Stimulated activated CD8-positive, alpha-beta memory T cell treated with anti-CD3 and anti-CD28 coated beads, Interleukin-4, amount 100 ng/mL, for 1 hour (primary cell): ENCODE measurements at regions not wholly inside any gene's neighbourhood (a gene's known extent, or its start where the extent isn't known, plus 50 kb on each side); places are given as distances from the start of the nearest gene placed in this dataset.

Experiments used
- DNase-seq, 2 donors: peaks; one replicate each; pipeline ENCODE4 v3.0.0-alpha.2; 2020; ENCODE audit warnings: low read depth in 2 of 2, low spot score in 1 of 2

DNA sequence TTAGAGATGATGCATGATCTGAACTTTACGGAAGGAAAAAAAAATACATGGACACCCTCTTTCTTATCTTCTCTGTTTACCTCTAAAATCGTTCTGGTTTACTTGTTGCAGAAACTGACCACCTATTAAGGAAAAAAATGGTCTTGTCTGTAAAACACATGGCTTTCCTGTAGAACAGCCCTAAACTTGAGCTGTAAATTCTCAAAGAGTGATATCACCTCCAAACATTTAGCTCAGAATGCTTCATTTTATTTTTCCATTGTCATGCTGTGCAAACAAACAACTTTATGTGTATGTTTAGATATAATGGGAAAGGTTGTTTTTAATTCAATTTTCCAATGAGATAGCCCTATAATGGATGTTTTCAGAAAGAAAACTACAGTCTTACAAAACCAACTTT, 237.4 kb upstream of the NR2F2 start:
- no peak for DNase-seq

DNA sequence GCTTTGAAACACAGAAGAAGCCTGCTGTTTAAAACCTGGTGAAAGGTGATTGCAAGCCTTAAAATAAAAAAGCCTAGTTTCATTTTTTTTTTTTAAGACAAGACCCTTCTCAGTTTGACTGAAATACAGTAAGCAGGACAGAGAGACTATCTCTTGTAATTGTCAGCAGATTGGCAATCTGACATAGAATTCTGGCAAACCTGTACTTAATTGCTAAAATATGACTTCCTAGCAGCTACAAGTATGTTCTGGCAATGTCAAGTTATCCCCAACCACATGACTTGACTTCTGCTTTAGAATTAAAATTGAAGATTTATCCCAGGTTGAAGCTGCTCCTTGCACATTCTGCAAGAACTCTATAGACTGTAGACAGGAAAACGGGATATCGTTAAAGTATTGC, 232.8 kb upstream of the NR2F2 start:
- no peak for DNase-seq

DNA sequence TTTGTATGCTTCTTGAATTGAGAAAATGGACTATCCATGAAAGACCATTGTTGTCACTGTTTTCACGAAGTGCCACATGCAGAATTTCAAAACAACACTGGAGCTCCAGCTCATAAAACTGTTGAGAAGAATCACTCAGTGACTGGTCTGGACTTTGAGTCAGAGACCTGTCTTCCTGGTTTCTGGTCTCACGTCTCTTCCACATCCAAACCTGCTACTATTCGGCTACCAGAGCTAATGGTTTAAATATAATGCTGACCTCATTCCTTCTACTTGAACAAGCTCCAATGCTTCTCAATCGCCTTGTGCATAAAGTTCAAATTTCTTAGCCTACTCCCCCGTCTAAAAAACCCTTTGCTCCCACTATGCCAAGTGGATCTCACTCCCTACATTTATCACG, 227.9 kb upstream of the NR2F2 start:
- no peak for DNase-seq

DNA sequence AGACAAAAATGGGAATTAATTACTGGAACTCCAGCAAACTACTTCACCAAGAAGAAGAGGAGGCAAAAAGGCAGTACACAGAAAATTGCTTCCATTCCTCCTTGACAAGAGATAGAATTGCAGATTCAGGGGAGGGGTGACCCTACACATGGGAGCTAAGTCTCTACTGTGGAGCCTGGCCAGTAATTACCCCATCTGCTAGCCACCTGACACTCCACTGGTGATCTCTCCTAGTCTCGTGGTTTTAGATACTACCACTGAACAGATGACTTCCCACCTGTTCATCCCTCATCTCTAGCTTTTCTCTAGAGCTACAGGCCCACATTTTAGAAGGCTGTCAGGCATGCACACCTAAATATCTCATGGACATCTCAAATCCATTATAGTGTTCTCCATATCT, 224.3 kb upstream of the NR2F2 start:
- no peak for DNase-seq

DNA sequence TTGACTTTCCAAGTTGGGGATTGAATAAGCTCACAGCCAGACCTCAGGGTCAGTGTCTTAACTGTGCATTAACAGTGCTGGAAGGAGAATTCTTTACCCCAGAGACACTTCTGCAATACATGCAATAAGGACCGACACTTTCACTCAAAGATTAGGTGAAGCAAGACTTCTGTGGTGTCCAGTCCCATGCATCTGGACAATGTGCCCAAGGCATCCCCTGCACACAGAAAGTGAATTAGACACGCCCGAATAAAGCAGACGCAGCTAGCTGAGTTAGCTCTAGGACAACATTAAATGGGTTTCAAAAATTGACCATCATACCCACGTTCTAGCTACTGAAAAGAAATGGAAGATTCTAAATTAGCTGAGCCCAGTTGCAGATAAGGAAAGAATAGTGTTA, 223.9 kb upstream of the NR2F2 start:
- no peak for DNase-seq

DNA sequence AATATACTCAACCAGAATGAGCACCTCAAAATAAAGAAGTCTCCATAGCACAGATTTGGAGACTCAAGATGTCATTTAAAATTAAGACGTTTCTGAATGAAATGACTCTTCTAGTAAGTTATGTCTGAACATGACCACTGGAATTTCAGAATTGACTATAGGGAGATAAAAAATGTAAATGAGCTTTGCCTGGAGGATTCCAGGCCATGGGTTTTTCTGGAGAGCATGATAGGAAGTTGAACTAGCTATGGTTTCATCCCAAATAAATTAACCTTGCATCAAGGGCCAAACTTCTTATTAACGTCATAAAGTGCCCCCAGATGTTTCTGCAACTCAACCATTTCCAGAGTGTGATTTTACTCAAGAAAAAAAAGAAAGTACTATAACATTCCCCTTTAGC, 222.6 kb upstream of the NR2F2 start:
- DNase-seq = no peak

DNA sequence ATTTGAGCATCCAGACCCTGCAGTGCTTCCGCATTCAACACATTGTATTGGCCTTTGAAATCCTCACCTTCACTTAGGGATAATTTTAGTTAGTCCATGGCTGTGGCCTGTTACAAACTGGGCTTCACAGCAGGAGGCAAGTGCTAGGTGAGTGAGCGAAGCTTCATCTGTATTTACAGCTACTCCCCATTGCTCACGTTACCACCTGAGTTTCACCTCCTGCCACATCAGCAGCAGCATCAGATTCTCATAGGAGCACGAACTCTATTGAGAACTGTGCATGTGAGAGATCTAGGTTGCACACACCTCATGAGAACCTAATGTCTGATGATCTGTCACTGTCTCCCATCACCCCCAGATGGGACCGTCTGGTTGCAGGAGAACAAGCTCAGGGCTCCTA, 222.1 kb upstream of the NR2F2 start:
- DNase-seq = no peak

DNA sequence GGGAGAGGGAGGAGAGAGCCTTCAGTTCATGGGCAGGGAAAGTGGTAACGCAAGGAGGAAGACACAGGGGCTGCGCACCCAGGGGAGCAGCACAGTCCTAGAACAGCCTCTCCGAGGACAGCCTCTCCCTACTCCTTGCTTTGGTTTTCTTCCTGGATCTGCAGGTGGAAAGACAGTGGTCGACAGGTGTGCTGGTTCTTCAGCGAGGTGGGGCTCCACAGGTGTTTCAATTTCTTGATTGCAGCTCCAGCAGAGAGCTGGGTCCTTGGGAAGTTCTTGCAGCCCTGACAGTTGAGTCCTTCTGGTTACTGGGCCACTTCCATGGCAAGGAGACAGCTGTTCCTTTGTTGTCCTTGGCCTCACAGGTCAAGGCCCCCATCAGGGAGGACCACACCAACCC, 220.7 kb upstream of the NR2F2 start:
- no peak for DNase-seq

DNA sequence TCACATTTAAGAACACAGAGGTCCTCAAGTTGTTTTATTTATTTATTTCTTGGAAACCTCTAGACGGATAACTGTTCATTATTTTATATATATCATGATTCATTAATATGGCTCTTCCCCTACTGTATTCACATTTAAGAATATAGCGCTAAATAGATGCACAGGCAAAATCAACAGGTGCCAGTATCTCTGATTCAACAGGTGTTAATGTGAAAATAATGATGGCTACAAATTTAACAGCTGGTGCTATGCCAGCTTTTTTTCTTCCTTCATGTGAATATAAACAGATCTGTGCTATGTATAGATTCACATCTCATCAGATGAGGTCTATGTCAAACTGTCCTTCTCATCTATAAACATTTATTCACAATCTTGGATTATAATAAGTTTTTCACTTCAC, 218.5 kb upstream of the NR2F2 start:
- DNase-seq = no peak

DNA sequence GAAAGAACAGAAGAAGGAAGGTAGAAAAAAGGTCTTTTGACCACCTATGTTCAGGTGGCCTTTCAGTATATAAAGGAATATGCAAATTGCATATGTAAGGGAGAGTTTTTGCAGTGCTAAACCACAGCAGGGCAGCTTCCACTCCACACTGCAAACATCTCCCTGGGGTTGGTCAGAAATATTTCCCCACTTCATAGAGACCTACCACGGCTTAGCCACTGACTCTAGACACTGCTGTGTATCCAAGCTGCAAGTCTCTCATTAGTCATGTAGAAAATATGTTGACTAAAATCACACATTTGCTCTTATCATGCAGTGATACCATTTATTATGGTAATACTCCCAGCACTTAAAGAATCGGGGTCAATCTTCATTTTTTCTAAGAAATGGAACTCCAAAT, 214.9 kb upstream of the NR2F2 start:
- DNase-seq = no peak

DNA sequence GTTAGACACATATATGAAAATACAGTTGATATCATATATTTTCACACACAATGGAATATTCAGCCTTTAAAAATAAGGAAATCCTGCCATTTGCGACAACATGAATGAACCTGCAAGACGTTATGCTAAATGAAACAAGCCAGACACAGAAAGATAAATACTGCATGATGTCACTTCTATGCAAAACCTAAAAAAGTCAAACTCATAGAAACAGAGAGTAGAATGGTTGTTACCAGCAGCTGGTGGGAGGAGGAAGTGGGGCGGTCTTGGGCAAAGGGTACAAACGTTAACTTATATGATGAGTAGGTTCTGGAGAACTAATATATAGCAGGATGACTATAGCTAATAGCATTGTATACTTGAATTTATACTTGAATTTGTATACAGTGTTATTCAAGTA, 213.2 kb upstream of the NR2F2 start:
- no peak for DNase-seq

DNA sequence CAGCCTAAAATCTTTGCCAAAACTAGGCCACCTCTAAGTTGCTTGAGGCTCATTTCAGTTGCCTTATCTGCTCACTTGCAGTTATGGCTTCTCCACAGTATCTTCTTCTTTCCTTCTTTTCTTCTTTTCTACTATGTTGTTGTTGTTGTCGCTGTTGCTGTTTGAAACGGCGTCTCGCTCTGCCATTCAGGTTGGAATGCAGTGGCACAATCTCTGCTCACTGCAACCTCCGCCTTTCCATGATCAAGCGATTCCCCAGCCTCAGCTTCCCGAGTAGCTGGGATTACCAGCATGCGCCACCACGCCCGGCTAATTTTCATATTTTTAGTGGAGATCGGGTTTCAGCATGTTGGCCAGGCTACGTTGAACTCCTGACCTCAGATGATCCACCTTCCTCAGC, 210.8 kb upstream of the NR2F2 start:
- DNase-seq = no peak

DNA sequence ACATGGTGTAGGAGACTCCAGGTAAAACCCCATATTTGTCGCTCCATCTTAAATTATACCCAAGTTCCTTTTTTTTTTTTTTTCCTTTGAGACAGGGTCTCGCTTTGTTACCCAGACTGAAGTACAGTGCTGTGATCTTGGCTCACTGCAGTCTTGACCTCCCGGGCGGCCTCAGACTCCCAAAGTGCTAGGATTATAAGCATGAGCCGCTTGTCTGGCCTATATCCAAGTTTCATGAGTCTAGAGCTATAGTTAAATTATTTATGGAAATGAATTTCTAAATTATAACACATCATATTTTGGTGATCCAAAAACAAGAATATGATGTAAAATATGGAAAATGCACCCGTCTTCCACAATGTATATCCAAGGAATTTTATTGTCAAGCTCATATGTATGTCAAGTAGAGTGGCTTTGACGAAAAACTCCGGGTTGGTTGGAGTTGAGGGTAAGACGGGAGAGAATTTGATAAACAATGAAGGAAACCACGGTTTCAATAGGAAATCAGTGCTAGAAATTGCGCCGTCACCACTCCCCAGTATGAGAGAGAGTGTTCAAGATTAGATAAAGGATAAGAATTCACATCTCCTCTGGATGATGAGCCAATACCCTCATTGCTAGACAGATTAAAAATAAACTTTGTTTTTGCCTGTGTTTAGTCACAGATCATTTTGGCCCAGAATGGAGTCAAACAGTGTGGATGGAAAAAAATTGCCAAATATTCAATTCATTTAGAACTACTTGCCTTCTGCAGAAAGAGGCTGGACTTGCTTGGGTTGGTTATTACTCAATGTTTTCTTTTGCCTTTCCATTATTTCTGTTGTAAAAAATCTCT, 209.2 kb upstream of the NR2F2 start:
- DNase-seq = no peak

DNA sequence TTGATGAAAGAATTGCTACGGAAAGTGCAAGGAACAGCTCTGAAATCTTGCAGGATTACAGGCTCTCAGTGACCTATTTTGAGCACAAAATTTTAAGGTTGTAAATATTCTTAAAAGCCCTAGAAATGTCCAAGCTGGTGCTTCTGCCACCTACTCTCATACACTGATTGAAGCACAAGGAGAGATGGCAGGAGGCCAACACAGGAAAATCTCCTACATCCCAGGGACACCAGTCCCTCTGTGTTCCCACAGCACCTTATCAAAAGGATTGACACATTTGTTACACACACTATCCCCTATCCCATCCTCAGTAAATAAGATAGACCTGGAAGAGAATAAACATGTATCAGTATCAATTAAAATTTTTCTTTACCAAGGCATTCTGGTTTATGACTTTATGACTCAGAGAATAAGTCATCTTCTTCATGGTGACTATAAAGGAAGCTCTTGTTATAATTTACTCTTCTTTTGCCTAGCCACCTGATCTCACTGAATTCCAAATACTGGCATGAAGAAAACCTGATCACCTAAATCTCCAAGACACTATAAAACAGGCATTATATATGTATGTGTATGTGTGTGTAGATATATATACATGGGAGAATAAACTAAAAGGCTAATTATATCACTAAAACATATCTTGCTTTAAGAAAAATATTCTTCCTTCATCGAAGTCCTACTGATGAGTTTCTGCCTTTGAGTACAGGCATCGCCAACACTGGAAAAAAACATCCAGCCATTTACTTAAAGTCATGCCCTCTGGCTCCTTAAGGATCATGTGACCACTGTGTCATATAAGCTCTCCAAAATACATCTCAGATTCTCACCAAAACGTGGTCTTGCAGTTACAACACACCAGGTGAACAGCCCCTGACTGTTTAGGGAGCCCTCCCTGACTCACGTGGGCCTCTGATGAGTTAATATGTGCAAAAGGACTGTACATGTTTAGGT, 208.1 kb upstream of the NR2F2 start:
- no peak for DNase-seq

DNA sequence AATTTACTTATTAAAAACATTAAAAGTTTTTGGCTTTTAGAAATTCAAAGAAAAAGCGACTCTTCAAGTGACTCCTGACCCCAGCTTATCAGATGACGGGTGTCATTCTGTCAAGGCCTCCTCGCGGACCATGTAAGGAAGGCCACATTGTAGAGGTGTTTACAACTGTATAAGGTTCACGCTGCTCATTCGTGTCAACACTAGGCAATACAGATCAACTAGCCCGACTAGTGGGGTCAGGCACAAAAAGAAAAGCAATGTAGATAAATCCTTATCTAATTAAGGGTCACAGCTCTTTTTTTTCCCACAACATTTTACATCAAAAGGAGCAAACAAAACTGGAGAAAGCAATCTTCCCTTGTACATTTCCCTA, 207.5 kb upstream of the NR2F2 start:
- no peak for DNase-seq

DNA sequence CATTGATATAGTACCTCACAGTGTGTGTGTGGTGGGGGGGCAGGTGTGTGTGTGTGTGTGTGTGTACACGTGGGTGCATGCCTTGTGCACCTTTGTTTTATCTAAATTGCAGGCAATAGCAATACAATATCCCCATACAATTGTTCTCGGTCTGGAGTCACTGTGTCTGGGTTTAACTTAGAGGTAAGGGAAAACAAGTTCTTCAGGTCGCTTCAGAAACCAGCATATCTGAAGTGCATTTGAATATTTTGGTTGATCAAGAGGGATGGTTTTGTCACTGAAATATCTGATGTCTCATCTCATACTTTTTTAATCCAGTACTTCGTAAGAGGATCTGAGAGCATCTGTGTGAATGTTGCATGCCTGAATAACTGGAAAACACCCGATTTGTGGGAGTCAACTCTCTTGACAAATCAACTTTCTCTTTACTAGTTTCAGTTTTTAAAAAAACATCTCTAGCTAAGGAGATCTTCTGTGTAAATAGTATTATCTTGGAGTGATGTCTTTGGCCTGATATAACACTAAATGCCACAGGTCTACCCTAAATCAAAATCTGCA, 206.8 kb upstream of the NR2F2 start:
- DNase-seq = no peak

DNA sequence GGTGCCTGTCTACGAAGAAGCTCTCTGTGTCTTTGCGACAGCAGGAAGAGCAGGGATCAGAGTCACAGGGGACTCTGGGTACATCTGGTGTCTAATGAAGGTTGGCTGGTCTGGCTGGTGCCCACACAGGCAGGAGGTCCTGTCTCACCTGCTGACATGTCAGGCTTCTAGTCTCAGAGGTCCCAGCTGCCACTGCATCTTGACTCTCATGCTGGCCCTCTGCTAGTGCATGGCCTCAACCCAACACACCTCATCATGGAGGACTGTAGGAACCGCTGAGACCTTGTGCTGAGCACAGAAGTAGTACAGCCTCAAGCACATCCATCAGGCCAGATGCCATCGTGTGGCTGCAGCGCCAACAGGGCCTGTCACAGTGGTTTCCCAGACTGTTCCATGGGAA, 206.1 kb upstream of the NR2F2 start:
- no peak for DNase-seq

DNA sequence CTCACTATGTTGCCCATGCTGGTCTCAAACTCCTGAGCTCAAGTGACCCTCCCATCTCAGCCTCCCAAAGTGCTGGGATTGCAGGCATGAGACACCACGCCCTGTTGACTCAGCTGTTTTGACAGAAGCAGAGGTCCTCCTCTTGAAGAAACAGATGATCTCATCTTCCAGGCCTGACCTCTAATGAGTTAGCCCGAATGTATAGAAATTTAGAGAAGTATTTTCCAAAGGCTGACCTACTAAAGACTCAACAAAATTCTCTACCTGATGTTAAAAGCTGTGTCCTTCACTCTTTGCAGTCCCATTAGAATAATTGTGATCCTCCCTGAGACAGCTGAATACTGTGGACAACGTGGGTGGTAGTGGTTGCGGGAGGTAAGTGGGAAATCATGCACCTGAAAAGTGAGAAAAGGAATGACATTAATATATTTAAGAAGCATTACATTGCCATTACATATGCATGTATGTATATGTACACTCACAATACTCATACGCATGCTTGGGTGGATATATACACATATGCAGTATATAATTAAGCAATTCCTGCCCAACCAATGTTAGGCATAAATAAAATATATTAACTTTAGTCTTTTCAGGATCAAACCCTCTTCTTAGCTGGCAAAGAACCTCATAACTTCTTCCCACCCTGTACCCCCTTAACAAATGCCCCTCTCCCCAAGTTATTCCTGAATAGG, 204.6 kb upstream of the NR2F2 start:
- DNase-seq = no peak

DNA sequence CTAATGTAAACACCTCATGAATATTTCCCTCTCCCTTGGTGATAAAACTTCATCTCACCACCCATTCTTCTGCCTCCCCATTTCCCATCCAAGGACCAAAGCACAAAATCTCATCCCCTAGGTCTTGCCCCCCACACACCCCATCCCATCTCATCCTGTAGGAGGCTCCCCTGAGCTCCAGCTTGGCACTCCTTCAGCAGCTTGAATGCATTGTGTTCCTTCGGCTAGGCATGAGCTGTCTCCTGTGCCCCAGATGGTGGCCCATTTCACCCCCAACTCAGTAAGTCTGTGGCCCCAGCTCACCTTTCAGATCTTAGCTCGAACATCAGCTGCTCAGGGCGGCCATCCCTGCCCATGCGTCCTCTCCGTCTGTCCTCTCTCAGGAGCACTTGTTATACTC, 203.6 kb upstream of the NR2F2 start:
- DNase-seq = no peak

DNA sequence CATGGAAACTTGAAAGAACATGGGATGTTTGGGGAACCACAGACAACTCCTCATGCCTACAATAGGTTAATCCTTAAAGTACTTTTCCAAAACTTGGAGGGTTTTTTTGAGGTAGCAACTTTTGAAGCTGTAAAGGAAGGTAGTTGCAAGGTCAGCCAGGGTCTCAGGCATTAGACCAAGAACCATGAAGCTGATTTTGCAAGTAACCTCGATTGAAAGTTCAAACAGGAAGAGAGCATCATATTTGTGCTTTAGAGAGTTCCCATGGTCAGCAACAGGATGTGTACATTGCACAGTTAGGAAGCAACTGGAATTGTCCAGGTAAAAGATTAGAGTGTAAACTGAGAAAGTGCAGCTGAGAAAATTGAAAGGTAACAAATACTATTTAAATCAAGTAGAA, 199.8 kb upstream of the NR2F2 start:
- no peak for DNase-seq

DNA sequence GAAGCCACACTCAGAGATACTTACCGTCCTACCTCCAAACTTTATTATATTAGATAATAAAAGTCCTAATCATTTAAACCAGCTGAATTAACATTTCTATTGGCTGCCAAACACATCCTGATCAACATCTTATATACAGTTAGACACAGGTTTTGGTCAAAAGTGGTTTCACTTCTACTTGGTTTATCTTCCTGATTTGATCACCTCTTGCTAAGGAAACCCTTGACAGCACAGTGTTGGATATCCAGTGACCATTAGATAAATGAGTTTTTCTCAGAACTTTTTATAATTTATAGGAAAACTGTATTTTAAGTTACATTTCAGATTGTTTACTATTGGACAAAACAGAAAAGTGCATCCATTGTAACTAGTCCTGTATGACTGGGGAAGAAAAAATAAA, 198.4 kb upstream of the NR2F2 start:
- DNase-seq = no peak
